ES-I3 (cell line): ENCODE measurements at regions not wholly inside any gene's neighbourhood (a gene's known extent, or its start where the extent isn't known, plus 50 kb on each side); places are given as distances from the start of the nearest gene placed in this dataset.

Experiments
- H3K36me3 ChIP-seq: 2 replicates; pipeline ENCODE4 v1.6.1; 2013; ENCODE audit warnings: mild to moderate bottlenecking, low read length, control low read depth, moderate library complexity; ENCODE audit not compliant: insufficient read depth
- H3K4me1 ChIP-seq: 2 replicates; pipeline ENCODE4 v1.6.1; 2013; ENCODE audit warnings: mild to moderate bottlenecking, control low read depth, low read length; ENCODE audit not compliant: insufficient read depth
- H3K9ac ChIP-seq: 2 replicates; pipeline ENCODE4 v1.6.1; 2013; ENCODE audit warnings: low read depth, mild to moderate bottlenecking, low read length, moderate library complexity
- H3K9me3 ChIP-seq: 2 replicates; pipeline ENCODE4 v1.6.1; 2013; ENCODE audit warnings: mild to moderate bottlenecking, low read length, moderate library complexity; ENCODE audit not compliant: control insufficient read depth, insufficient read depth

GRCh38 chr6:100288311-100288710 lies 176.4 kb downstream of the SIM1 start:
- Histone ChIP-seq H3K36me3 (no peaks in the 10 kb centered on the region), H3K4me1 (peaks cover 9% of the 10 kb centered on the region), H3K9ac (no peak overlapping the region), H3K9me3 (no peaks in the 10 kb centered on the region)

GRCh38 chr6:100283285-100283684 lies 181.4 kb downstream of the SIM1 start:
- Histone ChIP-seq H3K4me1 (peaks cover 12% of the 10 kb centered on the region), H3K9me3 (no peaks in the 10 kb centered on the region), H3K36me3 (no peaks in the 10 kb centered on the region), H3K9ac (no peak overlapping the region)

GRCh38 chr6:100281471-100281901 lies 183.2 kb downstream of the SIM1 start:
- Histone ChIP-seq H3K4me1 (peaks cover 27% of the 10 kb centered on the region), H3K9ac (peak overlapping the region; percentile 48; the same call in 1 of the 2 replicates), H3K36me3 (no peaks in the 10 kb centered on the region), H3K9me3 (no peaks in the 10 kb centered on the region)

- peaks cover 18% of the 10 kb centered on the region for H3K4me1 ChIP-seq
- H3K36me3 ChIP-seq, result no peaks in the 10 kb centered on the region; the same call in 1 of the 2 replicates
- peaks cover 11% of the 10 kb centered on the region; the same call in 1 of the 2 replicates for H3K9me3 ChIP-seq
- no peak overlapping the region for H3K9ac ChIP-seq
These were observed 188.2 kb downstream of the SIM1 start for GRCh38 chr6:100276311-100277057.

GRCh38 chr6:100274147-100274546 lies 190.6 kb downstream of the SIM1 start:
- Histone ChIP-seq H3K9me3 (peaks cover 11% of the 10 kb centered on the region; the same call in 1 of the 2 replicates), H3K4me1 (peaks cover 18% of the 10 kb centered on the region), H3K36me3 (no peaks in the 10 kb centered on the region; the same call in 1 of the 2 replicates), H3K9ac (no peak overlapping the region)

DNA sequence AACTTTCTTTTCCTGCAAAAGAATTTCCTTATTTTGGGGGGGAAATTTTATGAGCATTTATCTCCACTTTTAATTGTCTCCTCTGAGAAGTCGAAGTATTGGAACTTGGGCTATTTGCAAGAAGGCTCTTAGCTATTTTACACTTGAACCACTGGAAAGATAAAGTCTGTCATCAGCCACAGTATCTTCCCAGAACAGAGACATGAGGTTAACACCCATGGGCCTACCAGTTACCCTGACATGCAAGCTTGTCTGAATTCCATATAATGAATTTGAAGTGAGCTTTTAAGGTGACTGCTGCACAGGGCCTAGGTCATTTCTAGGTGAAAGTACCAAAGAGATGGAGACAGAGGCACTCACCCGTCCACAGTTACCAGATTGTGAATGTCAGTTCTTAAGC lies 193.1 kb downstream of the SIM1 start:
- H3K9me3 ChIP-seq, result peaks cover 11% of the 10 kb centered on the region; the same call in 1 of the 2 replicates

GRCh38 chr6:100271202-100271601 lies 193.5 kb downstream of the SIM1 start:
- Histone ChIP-seq H3K36me3 (no peaks in the 10 kb centered on the region; the same call in 1 of the 2 replicates), H3K9me3 (peaks cover 11% of the 10 kb centered on the region; the same call in 1 of the 2 replicates)

More for the DNA sequence above, 193.1 kb downstream of the SIM1 start:
- H3K9ac ChIP-seq, result no peak overlapping the region
- no peaks in the 10 kb centered on the region; the same call in 1 of the 2 replicates for H3K36me3 ChIP-seq
- peaks cover 19% of the 10 kb centered on the region for H3K4me1 ChIP-seq

GRCh38 chr6:100269189-100269588 lies 195.5 kb downstream of the SIM1 start:
- H3K4me1 ChIP-seq, result peaks cover 15% of the 10 kb centered on the region
- no peak overlapping the region for H3K9ac ChIP-seq
- H3K9me3 ChIP-seq, result no peaks in the 10 kb centered on the region
- no peaks in the 10 kb centered on the region for H3K36me3 ChIP-seq

More at GRCh38 chr6:100271202-100271601, 193.5 kb downstream of the SIM1 start:
- H3K9ac ChIP-seq, result no peak overlapping the region
- H3K4me1 ChIP-seq, result peaks cover 15% of the 10 kb centered on the region

DNA sequence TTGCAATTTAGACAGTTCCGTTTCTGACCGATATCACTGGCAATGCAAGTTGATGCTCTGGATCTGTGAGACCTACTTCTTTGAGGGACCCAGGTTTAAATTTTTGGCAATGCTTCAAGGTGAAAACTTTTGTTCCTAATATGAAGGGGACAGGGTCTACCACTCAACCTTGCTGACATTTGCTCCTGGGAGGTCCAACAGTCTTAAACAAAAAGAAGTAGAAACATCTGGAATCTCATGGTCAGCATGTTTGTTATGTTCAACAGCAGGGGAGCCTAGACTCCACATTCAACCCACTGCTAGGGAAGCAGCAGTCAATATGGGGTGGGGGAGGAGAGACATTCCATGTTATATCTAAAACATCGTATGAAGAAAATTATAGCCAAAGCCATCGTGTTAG lies 196.4 kb downstream of the SIM1 start:
- Histone ChIP-seq H3K9me3 (no peaks in the 10 kb centered on the region), H3K36me3 (no peaks in the 10 kb centered on the region), H3K4me1 (peaks cover 15% of the 10 kb centered on the region), H3K9ac (no peak overlapping the region)

DNA sequence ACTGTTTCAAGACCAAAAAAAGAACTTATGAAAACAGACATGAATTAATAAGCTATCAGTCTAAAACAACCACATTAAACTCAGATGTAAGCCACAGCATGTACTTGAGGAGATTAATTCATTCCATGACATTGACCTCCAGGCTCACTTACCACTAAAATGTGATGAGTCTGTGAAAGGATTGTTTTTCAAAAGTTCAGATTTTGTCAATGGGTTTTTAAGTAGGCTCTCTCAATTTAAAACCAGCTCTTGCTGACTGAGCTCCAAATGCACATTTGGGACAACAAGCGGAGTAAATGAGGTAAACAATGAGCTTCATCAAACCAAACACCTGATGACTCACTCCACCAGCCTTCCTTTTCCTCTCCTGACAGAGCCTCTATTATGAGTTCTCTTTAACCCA lies 197.0 kb downstream of the SIM1 start:
- Histone ChIP-seq H3K36me3 (no peaks in the 10 kb centered on the region), H3K9ac (no peak overlapping the region), H3K9me3 (no peaks in the 10 kb centered on the region), H3K4me1 (peaks cover 15% of the 10 kb centered on the region)

DNA sequence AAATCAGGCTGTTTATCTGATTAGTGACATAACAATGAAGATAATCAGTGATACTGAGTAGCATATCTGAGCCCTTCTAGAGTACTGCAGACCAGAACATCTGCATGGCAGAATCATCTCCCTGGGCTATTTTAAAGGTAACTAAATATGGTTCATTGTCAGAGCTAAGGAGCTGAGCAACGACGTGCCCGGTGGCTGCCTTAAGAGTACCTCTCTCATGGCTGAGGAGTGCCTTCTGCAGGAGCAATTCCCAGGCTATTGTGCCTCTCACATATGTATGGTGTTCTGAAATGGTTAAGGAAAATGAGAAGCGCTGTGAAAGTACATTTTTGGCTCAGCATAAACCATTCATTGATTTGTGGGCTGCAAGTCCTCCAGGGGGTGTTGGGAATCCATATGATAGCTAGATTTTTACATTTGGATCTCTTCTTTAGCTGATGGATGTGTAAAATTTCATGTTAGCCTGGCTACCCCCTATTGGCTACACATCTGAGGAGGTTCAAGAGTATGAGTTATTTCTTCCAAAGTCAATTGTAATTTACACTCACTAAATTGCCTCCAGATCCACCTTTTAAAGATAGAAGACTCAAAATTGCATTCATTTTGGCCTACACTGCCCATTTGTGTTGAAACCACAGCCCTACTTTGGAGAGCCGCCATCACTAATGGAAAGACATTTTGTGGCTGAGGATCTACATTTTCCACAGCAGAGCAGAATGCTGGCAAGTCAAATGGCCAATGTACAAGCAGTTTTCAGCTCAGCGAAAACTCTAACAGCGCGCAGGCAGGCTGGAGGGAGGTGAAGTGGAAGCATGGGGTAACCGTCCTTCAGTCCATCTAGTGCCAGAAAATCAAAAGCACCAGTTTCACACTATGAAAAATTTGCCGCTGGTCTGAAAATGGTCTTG lies 198.0 kb downstream of the SIM1 start:
- no peaks in the 10 kb centered on the region for H3K9me3 ChIP-seq
- no peak overlapping the region for H3K9ac ChIP-seq
- H3K4me1 ChIP-seq, result peaks cover 15% of the 10 kb centered on the region
- H3K36me3 ChIP-seq, result no peaks in the 10 kb centered on the region

DNA sequence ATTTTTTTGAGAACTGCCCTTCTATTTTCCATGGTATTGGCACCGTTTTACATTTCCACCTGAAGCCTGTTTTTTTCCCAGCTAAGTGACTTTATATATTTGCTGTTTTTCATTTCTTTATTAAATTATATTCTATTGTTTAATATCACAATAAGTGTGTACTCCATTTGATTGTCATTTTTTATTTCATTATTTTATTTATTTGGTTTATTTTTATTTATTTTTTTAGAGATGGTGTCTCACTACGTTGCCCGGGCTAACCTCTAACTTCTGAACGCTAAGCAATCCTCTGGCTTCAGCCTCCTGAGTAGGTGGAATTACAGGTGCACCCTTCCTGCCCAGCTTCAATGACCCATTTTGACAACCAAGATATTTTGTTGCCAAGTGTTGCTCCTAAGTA lies 202.6 kb downstream of the SIM1 start:
- Histone ChIP-seq H3K9ac (no peak overlapping the region), H3K36me3 (no peaks in the 10 kb centered on the region), H3K9me3 (no peaks in the 10 kb centered on the region), H3K4me1 (no peaks in the 10 kb centered on the region)

GRCh38 chr6:100261486-100261885 lies 203.2 kb downstream of the SIM1 start:
- H3K9me3 ChIP-seq, result no peaks in the 10 kb centered on the region
- H3K9ac ChIP-seq, result no peak overlapping the region
- no peaks in the 10 kb centered on the region for H3K36me3 ChIP-seq
- no peaks in the 10 kb centered on the region for H3K4me1 ChIP-seq

GRCh38 chr6:100260584-100260983 lies 204.1 kb downstream of the SIM1 start:
- no peaks in the 10 kb centered on the region for H3K4me1 ChIP-seq
- no peak overlapping the region for H3K9ac ChIP-seq
- no peaks in the 10 kb centered on the region for H3K9me3 ChIP-seq
- H3K36me3 ChIP-seq, result no peaks in the 10 kb centered on the region
